ENCODE measurements at regions not wholly inside any gene's neighbourhood (a gene's known extent, or its start where the extent isn't known, plus 50 kb on each side); places are given as distances from the start of the nearest gene placed in this dataset.

GRCh38 chr6:10278746-10279145, 136.1 kb downstream of the TFAP2A start:
- Histone ChIP-seq H3K27me3 (ENCODE audit: insufficient read depth, low read length) (no peaks in the 10 kb centered on the region), H4K20me1 (ENCODE audit: control insufficient read depth, insufficient read depth, insufficient read length) (no peaks in the 10 kb centered on the region), H2AK5ac (ENCODE audit: insufficient read length, low read length) (no peak overlapping the region), H3K18ac (ENCODE audit: insufficient read length, low read depth, low read length) (no peak overlapping the region), H3K4me1 (ENCODE audit: insufficient read depth, low read length) (no peaks in the 10 kb centered on the region), H3K56ac (ENCODE audit: insufficient read length, low read depth, low read length) (no peak overlapping the region), H2BK120ac (ENCODE audit: low read depth, low read length, poor library complexity, severe bottlenecking) (no peak overlapping the region), H3K23me2 (ENCODE audit: insufficient read length, low read depth, low read length, poor library complexity, severe bottlenecking) (no peaks in the 10 kb centered on the region), H3K9me3 (ENCODE audit: control insufficient read depth, low read depth, low read length) (no peaks in the 10 kb centered on the region), H3K4ac (ENCODE audit: low read depth, low read length) (no peak overlapping the region), H3T11ph (ENCODE audit: low read length) (no peak overlapping the region), H3K4me2 (ENCODE audit: insufficient read depth, insufficient read length, low read length) (no peak overlapping the region), H4K91ac (ENCODE audit: insufficient read length, low read depth, low read length) (no peak overlapping the region), H2BK20ac (ENCODE audit: low read depth, low read length, poor library complexity, severe bottlenecking) (no peak overlapping the region), H2AFZ (ENCODE audit: low read length) (no peak overlapping the region), H3K14ac (ENCODE audit: insufficient read depth, low read length) (no peak overlapping the region), H4K5ac (ENCODE audit: insufficient read length, low read depth, low read length) (no peak overlapping the region), H3K27ac (ENCODE audit: insufficient read length, low read depth, low read length) (no peak overlapping the region), H2BK12ac (ENCODE audit: insufficient read length, low read depth, low read length) (no peak overlapping the region), H4K8ac (replicated peaks; ENCODE audit: insufficient read length, low read depth, low read length) (no peak overlapping the region), H3K79me1 (ENCODE audit: insufficient read depth, low read depth, low read length, poor library complexity, severe bottlenecking) (no peaks in the 10 kb centered on the region), H3K9ac (ENCODE audit: extremely low read depth, insufficient read length, low read length) (no peak overlapping the region), H2BK15ac (ENCODE audit: low read depth, low read length) (no peak overlapping the region), H3K79me2 (ENCODE audit: insufficient read depth, low read length) (no peaks in the 10 kb centered on the region), H3K23ac (ENCODE audit: insufficient read length, low read depth, low read length) (no peak overlapping the region), H2BK5ac (ENCODE audit: insufficient read length, low read length) (no peak overlapping the region)
- no peak for DNase-seq
- TF ChIP-seq CTCF (conservative IDR thresholded peaks at IDR 0.05): no peak
- H3K36me3 Mint-ChIP-seq (ENCODE audit: insufficient read depth in 1 of 3, low read depth in 3 of 3): peaks cover 0 to 9% (median 2%) of the 10 kb centered on the region in 3 experiments; a peak in 4 of 7 replicates
- H3K9me3 Mint-ChIP-seq: peaks cover 4 to 8% of the 10 kb centered on the region in 2 experiments
- H3K4me3 Mint-ChIP-seq: no peak overlapping the region
- peaks cover 3 to 5% of the 10 kb centered on the region in 2 experiments; a peak in 3 of 4 replicates for H3K4me1 Mint-ChIP-seq
- no peak overlapping the region for H3K27ac Mint-ChIP-seq
- peaks cover 1% of the 10 kb centered on the region; the same call in 1 of the 2 replicates for H3K27me3 Mint-ChIP-seq (ENCODE audit: low read depth)

Data from H9 (cell line).